T-cell (primary cell): ENCODE measurements at regions not wholly inside any gene's neighbourhood (a gene's known extent, or its start where the extent isn't known, plus 50 kb on each side); places are given as distances from the start of the nearest gene placed in this dataset.

Source experiments
- ATAC-seq, 4 experiments: fragments of 200-7000 bp in 3 of 4; fragments of 150-1000 bp in 1 of 4; cut with Tn5 transposase; replicated peaks in 1 of 4; 1 replicate in 3 of 4; 2 replicates in 1 of 4; pipeline ENCODE4 v1.10.0; 2021; ENCODE audit warnings: moderate library complexity in 3 of 4, mild to moderate bottlenecking in 2 of 4, moderate number of reproducible peaks in 1 of 4
- CTCF ChIA-PET, 2 donors: fragments of 300-600 bp; sonication (Branson Sonifier 250); formaldehyde crosslinking; loops; one replicate each; lab custom pipeline; 2022; ENCODE audit warnings: antibody characterized with exemption in 2 of 2; lab: Charles Lee
- POLR2A ChIA-PET, 2 donors: fragments of 300-600 bp; sonication (Branson Sonifier 250); formaldehyde crosslinking; loops; one replicate each; lab custom pipeline; 2022; ENCODE audit warnings: antibody characterized with exemption in 2 of 2; lab: Charles Lee
- DNase-seq, 35 experiments: peaks; one replicate each; pipeline versions ENCODE4 v3.0.0 to v3.0.0-alpha.2; 2013 to 2023
- H3K27ac ChIP-seq: one replicate; pipeline ENCODE4 v1.5.1; 2013; ENCODE audit warnings: low read length
- H3K27me3 ChIP-seq, 2 experiments: replicated peaks in 1 of 2; 1 replicate in 1 of 2; 2 replicates in 1 of 2; pipeline versions ENCODE4 v1.6.1 to v1.7.0; 2013; ENCODE audit warnings: low read length in 1 of 2, mixed read lengths in 1 of 2; ENCODE audit not compliant: control insufficient read depth in 2 of 2, insufficient read depth in 2 of 2; ENCODE audit errors: extremely low read depth in 1 of 2
- H3K36me3 ChIP-seq, 2 donors: 1 replicate in 1 of 2; 2 replicates in 1 of 2; pipeline versions ENCODE4 v1.6.1 to v1.7.0; 2013; ENCODE audit warnings: low read length in 1 of 2; ENCODE audit not compliant: control insufficient read depth in 2 of 2, insufficient read depth in 1 of 2; ENCODE audit errors: extremely low read depth in 1 of 2
- H3K4me1 ChIP-seq, 2 experiments: 1 replicate in 1 of 2; 2 replicates in 1 of 2; pipeline versions ENCODE4 v1.6.1 to v1.7.0; 2013; ENCODE audit warnings: low read length in 2 of 2, mixed read lengths in 1 of 2; ENCODE audit not compliant: insufficient read depth in 2 of 2, control insufficient read depth in 1 of 2; ENCODE audit errors: extremely low read depth in 1 of 2
- H3K4me3 ChIP-seq, 2 donors: 1 replicate in 1 of 2; 2 replicates in 1 of 2; pipeline versions ENCODE4 v1.5.1 to v1.7.0; 2013; ENCODE audit warnings: mild to moderate bottlenecking in 2 of 2, low read length in 1 of 2, moderate library complexity in 1 of 2; ENCODE audit not compliant: control insufficient read depth in 1 of 2; ENCODE audit errors: extremely low read depth in 1 of 2
- H3K9me3 ChIP-seq: 2 replicates; pipeline ENCODE4 v1.7.0; 2013
- H3K27ac Mint-ChIP-seq, 2 donors: one replicate each; pipeline ENCODE4 v1.8.0; 2020 to 2021; ENCODE audit warnings: mild to moderate bottlenecking in 2 of 2, mixed read lengths in 2 of 2
- H3K27me3 Mint-ChIP-seq, 2 donors: one replicate each; pipeline ENCODE4 v1.8.0; 2021 to 2022; ENCODE audit warnings: mixed read lengths in 2 of 2
- H3K36me3 Mint-ChIP-seq: one replicate; pipeline ENCODE4 v1.8.0; 2021; ENCODE audit warnings: mixed read lengths
- H3K4me1 Mint-ChIP-seq, 3 donors: one replicate each; pipeline ENCODE4 v1.8.0; 2020 to 2022; ENCODE audit warnings: mixed read lengths in 3 of 3, mild to moderate bottlenecking in 1 of 3
- H3K4me3 Mint-ChIP-seq, 3 donors: one replicate each; pipeline ENCODE4 v1.8.0; 2020 to 2022; ENCODE audit warnings: mild to moderate bottlenecking in 3 of 3, mixed read lengths in 3 of 3, moderate library complexity in 3 of 3
- H3K9me3 Mint-ChIP-seq, 3 donors: one replicate each; pipeline ENCODE4 v1.8.0; 2020 to 2022; ENCODE audit warnings: mixed read lengths in 3 of 3
- WGBS: methylation state at CpG from one replicate; pipeline ENCODE4 v1.1.5; 2013; ENCODE audit warnings: missing lambda C conversion rate; ENCODE audit not compliant: insufficient coverage; 5-methylcytosine and 5-hydroxymethylcytosine counted together

DNA sequence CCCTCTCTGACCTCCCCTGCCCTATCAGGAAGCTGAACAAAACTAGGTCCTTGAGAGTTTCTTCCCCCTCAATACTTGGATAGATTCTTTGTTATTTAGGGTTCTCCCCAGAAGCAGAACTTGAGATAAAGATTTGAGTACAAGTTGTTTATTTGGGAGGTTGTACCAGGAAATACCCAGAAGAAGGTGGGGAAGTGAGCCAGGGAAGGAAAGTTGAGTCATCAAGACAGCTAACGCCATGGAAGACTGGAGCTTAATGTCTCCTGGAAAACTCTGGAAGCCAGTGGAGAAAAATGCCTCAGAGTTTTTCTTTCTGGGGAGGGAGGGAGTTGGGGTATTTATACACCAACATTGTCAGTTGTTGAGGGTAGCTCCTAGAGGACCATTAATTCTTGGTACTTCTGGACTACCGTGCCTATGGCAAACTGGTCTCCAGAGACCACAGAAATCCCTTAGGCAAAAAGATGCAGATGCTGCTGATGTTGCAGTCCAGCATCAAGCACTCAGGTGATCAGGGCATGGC, 102.6 kb upstream of the ZFP64 start:
- Histone ChIP-seq H3K36me3 (no peaks in the 10 kb centered on the region), H3K27ac (no peak overlapping the region), H3K27me3 (peaks cover 2% of the 10 kb centered on the region in 2 experiments), H3K9me3 (no peaks in the 10 kb centered on the region), H3K4me3 (no peak overlapping the region), H3K4me1 (no peaks in the 10 kb centered on the region)
- H3K27me3 Mint-ChIP-seq, result no peaks in the 10 kb centered on the region
- no peak overlapping the region for H3K4me3 Mint-ChIP-seq
- peaks cover 3 to 7% (median 3%) of the 10 kb centered on the region in 3 donors for H3K4me1 Mint-ChIP-seq
- DNase-seq (no peak), ATAC-seq (no peak)
- POLR2A ChIA-PET, result interaction anchor here in 1 of 2 donors (0.6 to 0.7 kb wide), 2 partner anchors 12 to 596 kb away, joined by 5 to 10 read pairs; no protein-coding TSS in a partner anchor
- 100% methylated on average over 1 of the region's 2 CpGs for WGBS
- no peaks in the 10 kb centered on the region for H3K36me3 Mint-ChIP-seq
- CTCF ChIA-PET, result no interaction called here
- H3K27ac Mint-ChIP-seq, result no peak overlapping the region
- H3K9me3 Mint-ChIP-seq, result peaks cover 0 to 3% (median 0%) of the 10 kb centered on the region in 3 donors

GRCh38 chr20:52291109-52291508, 99.5 kb upstream of the ZFP64 start:
- WGBS, result 88% methylated on average over 8 of the region's 12 CpGs
- Histone ChIP-seq H3K4me1 (no peaks in the 10 kb centered on the region), H3K9me3 (no peaks in the 10 kb centered on the region), H3K36me3 (no peaks in the 10 kb centered on the region), H3K27ac (no peak overlapping the region), H3K4me3 (no peak overlapping the region), H3K27me3 (peaks cover 2% of the 10 kb centered on the region in 2 experiments)
- no peak overlapping the region for H3K27ac Mint-ChIP-seq
- no peak for DNase-seq
- H3K9me3 Mint-ChIP-seq, result peaks cover 0 to 3% (median 0%) of the 10 kb centered on the region in 3 donors
- ChIA-PET POLR2A (no interaction called here), CTCF (no interaction called here)
- H3K4me3 Mint-ChIP-seq, result no peak overlapping the region
- H3K27me3 Mint-ChIP-seq, result no peaks in the 10 kb centered on the region
- H3K36me3 Mint-ChIP-seq, result no peaks in the 10 kb centered on the region
- peaks cover 8 to 12% (median 9%) of the 10 kb centered on the region in 3 donors for H3K4me1 Mint-ChIP-seq
- no peak for ATAC-seq

DNA sequence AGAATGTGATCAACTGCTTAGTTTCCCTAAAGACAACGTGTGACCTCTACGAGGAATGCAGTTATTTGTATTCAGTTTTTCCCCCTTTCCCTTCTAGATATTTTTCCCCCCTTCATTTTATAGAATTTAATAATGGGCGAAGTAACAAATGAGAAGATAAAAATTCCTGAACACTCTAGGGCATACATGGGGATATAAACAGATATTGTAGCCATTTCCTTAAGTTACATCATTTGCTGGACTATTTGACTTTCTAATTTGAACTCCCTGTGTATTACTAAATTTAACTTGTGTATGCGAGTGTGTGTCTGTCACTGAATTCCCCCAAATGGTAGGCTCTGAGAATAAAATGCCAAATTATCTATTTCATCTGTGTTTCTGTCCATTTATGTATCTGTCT, 99.0 kb upstream of the ZFP64 start:
- Histone ChIP-seq H3K36me3 (no peaks in the 10 kb centered on the region), H3K4me3 (no peak overlapping the region), H3K27ac (no peak overlapping the region), H3K27me3 (peaks cover 2% of the 10 kb centered on the region in 2 experiments), H3K4me1 (no peaks in the 10 kb centered on the region), H3K9me3 (no peaks in the 10 kb centered on the region)
- no CpG with 5 or more reads among the region's 4 CpGs for WGBS
- no peak for DNase-seq
- H3K27ac Mint-ChIP-seq, result no peak overlapping the region
- H3K4me3 Mint-ChIP-seq, result no peak overlapping the region
- ChIA-PET CTCF (no interaction called here), POLR2A (no interaction called here)
- no peaks in the 10 kb centered on the region for H3K27me3 Mint-ChIP-seq
- ATAC-seq, result no peak
- H3K4me1 Mint-ChIP-seq, result peaks cover 8 to 12% (median 9%) of the 10 kb centered on the region in 3 donors
- H3K36me3 Mint-ChIP-seq, result no peaks in the 10 kb centered on the region
- H3K9me3 Mint-ChIP-seq, result peaks cover 0 to 3% (median 0%) of the 10 kb centered on the region in 3 donors

- H3K4me1 Mint-ChIP-seq, result peaks cover 8 to 12% (median 9%) of the 10 kb centered on the region in 3 donors
- POLR2A ChIA-PET, result no interaction called here
- H3K4me1 ChIP-seq, result no peaks in the 10 kb centered on the region
- peaks cover 0 to 3% (median 0%) of the 10 kb centered on the region in 3 donors for H3K9me3 Mint-ChIP-seq
- no peak for ATAC-seq
- 100% methylated on average over 2 of the region's 3 CpGs for WGBS
- CTCF ChIA-PET, result no interaction called here
- H3K36me3 Mint-ChIP-seq, result no peaks in the 10 kb centered on the region
- no peaks in the 10 kb centered on the region for H3K36me3 ChIP-seq
- no peak overlapping the region for H3K27ac Mint-ChIP-seq
- peaks cover 2% of the 10 kb centered on the region in 2 experiments for H3K27me3 ChIP-seq
- H3K4me3 Mint-ChIP-seq, result no peak overlapping the region
- no peaks in the 10 kb centered on the region for H3K9me3 ChIP-seq
- no peak overlapping the region for H3K4me3 ChIP-seq
- no peak overlapping the region for H3K27ac ChIP-seq
- H3K27me3 Mint-ChIP-seq, result peaks cover 2 to 3% of the 10 kb centered on the region in 2 donors
- DNase-seq, result no peak
Observed at GRCh38 chr20:52289956-52290565, 98.5 kb upstream of the ZFP64 start.

- CTCF ChIA-PET, result interaction anchor here in 1 of 2 donors (2.3 kb wide), 1 partner anchor 32 kb away, joined by 7 read pairs; no protein-coding TSS in a partner anchor
Observed at GRCh38 chr20:52280407-52280806, 88.8 kb upstream of the ZFP64 start.

GRCh38 chr20:52279706-52280105, 88.1 kb upstream of the ZFP64 start:
- no peak for DNase-seq
- Mint-ChIP-seq H3K9me3 (no peaks in the 10 kb centered on the region), H3K4me3 (no peak overlapping the region), H3K27ac (no peak overlapping the region), H3K36me3 (no peaks in the 10 kb centered on the region), H3K27me3 (peaks cover 15 to 19% of the 10 kb centered on the region in 2 donors), H3K4me1 (no peaks in the 10 kb centered on the region)
- Histone ChIP-seq H3K36me3 (no peaks in the 10 kb centered on the region), H3K27ac (no peak overlapping the region), H3K4me3 (no peak overlapping the region), H3K4me1 (no peaks in the 10 kb centered on the region), H3K27me3 (peaks cover 0 to 12% of the 10 kb centered on the region in 2 experiments), H3K9me3 (no peaks in the 10 kb centered on the region)
- POLR2A ChIA-PET, result no interaction called here
- ATAC-seq, result no peak
- WGBS, result 75% methylated on average over 1 of the region's 2 CpGs
- CTCF ChIA-PET, result no interaction called here

More at GRCh38 chr20:52280407-52280806, 88.8 kb upstream of the ZFP64 start:
- no peak overlapping the region for H3K27ac Mint-ChIP-seq
- H3K27me3 Mint-ChIP-seq, result peaks cover 21 to 25% of the 10 kb centered on the region in 2 donors
- H3K36me3 Mint-ChIP-seq, result no peaks in the 10 kb centered on the region
- H3K4me3 Mint-ChIP-seq, result no peak overlapping the region
- no peaks in the 10 kb centered on the region for H3K4me1 ChIP-seq
- no peak overlapping the region for H3K27ac ChIP-seq
- no CpG with 5 or more reads among the region's 2 CpGs for WGBS
- H3K27me3 ChIP-seq, result peaks cover 0 to 12% of the 10 kb centered on the region in 2 experiments
- POLR2A ChIA-PET, result no interaction called here
- H3K9me3 Mint-ChIP-seq, result no peaks in the 10 kb centered on the region
- ATAC-seq, result no peak
- no peaks in the 10 kb centered on the region for H3K36me3 ChIP-seq
- no peak overlapping the region for H3K4me3 ChIP-seq
- H3K4me1 Mint-ChIP-seq, result no peaks in the 10 kb centered on the region
- no peak for DNase-seq
- no peaks in the 10 kb centered on the region for H3K9me3 ChIP-seq
